GM20431 (cell line): ENCODE measurements at regions not wholly inside any gene's neighbourhood (a gene's known extent, or its start where the extent isn't known, plus 50 kb on each side); places are given as distances from the start of the nearest gene placed in this dataset.
"Not testable (repeated sequence)": the region's sequence is repeated elsewhere in the genome, so short reads cannot be mapped to it uniquely, and the experiment has no call there.

ENCODE experiments used
- in situ Hi-C: fragments of 300-500 bp; cut with MseI, MboI; formaldehyde crosslinking; loops from one replicate; pipeline ENCODE4 v1.15.0; 2020; ENCODE audit warnings: low sequenced_read_pairs; ENCODE audit not compliant: unreplicated experiment

GRCh38 chr20:22728146-22728745 lies 143.9 kb upstream of the FOXA2 start:
- in situ Hi-C loops: no loop called here

GRCh38 chr20:22729180-22729579 lies 144.8 kb upstream of the FOXA2 start:
- in situ Hi-C loops: no loop called here

- in situ Hi-C loops: no loop called here
These were observed 145.4 kb upstream of the FOXA2 start for GRCh38 chr20:22729616-22730236.

GRCh38 chr20:22732751-22733150 lies 148.4 kb upstream of the FOXA2 start:
- in situ Hi-C loops: no loop called here

- in situ Hi-C loops: not testable (repeated sequence)
These were observed 150.7 kb upstream of the FOXA2 start for GRCh38 chr20:22734946-22735647.

- in situ Hi-C loops: no loop called here
These were observed 156.5 kb upstream of the FOXA2 start for GRCh38 chr20:22740829-22741228.

GRCh38 chr20:22744341-22745193 lies 160.2 kb upstream of the FOXA2 start:
- in situ Hi-C loops: no loop called here

GRCh38 chr20:22745194-22745500 lies 160.8 kb upstream of the FOXA2 start:
- in situ Hi-C loops: no loop called here

GRCh38 chr20:22746957-22747356 lies 162.6 kb upstream of the FOXA2 start:
- in situ Hi-C loops: no loop called here

- in situ Hi-C loops: no loop called here
These were observed 168.0 kb upstream of the FOXA2 start for GRCh38 chr20:22752324-22752723.

- in situ Hi-C loops: no loop called here
These were observed 173.2 kb upstream of the FOXA2 start for GRCh38 chr20:22757424-22758183.

GRCh38 chr20:22758815-22759214 lies 174.4 kb upstream of the FOXA2 start:
- in situ Hi-C loops: no loop called here

- in situ Hi-C loops: no loop called here
These were observed 178.3 kb upstream of the FOXA2 start for GRCh38 chr20:22762576-22763256.

GRCh38 chr20:22763257-22763906 lies 179.0 kb upstream of the FOXA2 start:
- in situ Hi-C loops: no loop called here

- in situ Hi-C loops: no loop called here
These were observed 184.2 kb upstream of the FOXA2 start for GRCh38 chr20:22768266-22769178.

- in situ Hi-C loops: no loop called here
These were observed 185.9 kb upstream of the FOXA2 start for GRCh38 chr20:22770241-22770800.

GRCh38 chr20:22771706-22772105 lies 187.3 kb upstream of the FOXA2 start:
- in situ Hi-C loops: no loop called here

- in situ Hi-C loops: no loop called here
These were observed 189.0 kb upstream of the FOXA2 start for GRCh38 chr20:22773344-22773743.
